ENCODE measurements at regions not wholly inside any gene's neighbourhood (a gene's known extent, or its start where the extent isn't known, plus 50 kb on each side); places are given as distances from the start of the nearest gene placed in this dataset.

DNA sequence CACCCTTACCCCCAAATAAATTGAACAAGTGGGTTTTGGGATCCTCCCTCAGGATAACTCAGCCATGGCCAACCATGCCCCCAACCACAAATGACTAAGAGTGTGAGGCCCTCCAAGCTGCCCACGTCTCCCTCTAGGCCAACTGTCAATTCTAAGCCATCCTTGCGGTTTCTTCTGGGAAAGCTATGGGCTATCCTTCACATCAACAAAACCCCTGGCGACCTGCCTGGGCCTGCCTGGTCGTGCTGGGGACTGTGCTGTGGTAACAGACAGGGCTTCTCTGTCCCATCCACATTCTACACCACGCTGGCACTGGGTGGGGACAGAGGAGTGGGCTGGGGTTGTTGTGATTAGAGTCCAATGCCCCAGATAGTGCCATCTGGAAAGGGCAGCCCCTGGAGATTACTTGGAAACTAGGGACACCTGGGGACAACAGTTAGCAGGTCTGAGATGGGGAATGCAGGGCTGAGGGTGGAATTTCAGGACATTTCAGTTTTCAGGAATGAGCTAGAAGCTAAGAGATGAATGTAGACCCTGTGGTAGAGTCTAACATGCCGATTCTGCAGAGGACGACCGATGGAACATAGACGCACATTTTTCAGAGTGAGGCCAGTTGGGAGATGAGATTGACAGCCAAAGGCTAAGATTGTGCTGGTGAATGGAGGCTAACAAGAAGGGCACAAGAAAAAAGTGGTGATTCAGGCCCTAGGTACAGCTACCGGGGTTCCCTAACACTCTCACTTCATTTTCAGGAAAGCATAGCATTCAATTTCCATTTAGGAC lies 131.9 kb downstream of the RASSF10 start:
- ChIA-PET CTCF (interaction anchor here (1.0 to 1.4 kb wide), 2 partner anchors 130 to 177 kb away, joined by 3 to 5 read pairs; no protein-coding TSS in a partner anchor), POLR2A (no interaction called here)
- H3K27me3 Mint-ChIP-seq (ENCODE audit: low read depth): no peaks in the 10 kb centered on the region; the same call in 1 of the 2 replicates
- no peak for DNase-seq (ENCODE audit: low spot score)
- no peak overlapping the region for H3K4me3 Mint-ChIP-seq
- peaks cover 10% of the 10 kb centered on the region for H3K4me1 Mint-ChIP-seq
- TF ChIP-seq SMAD4 (CRISPR knock-in tag; IDR thresholded peaks at IDR 0.05) (no peak), ELF4 (CRISPR knock-in tag; IDR thresholded peaks at IDR 0.05; ENCODE audit: low read depth) (no peak)
- peaks cover 6% of the 10 kb centered on the region; the same call in 1 of the 2 replicates for H3K9me3 Mint-ChIP-seq
- no peak for ATAC-seq
- no peak overlapping the region for H3K27ac Mint-ChIP-seq
- H3K36me3 Mint-ChIP-seq: no peaks in the 10 kb centered on the region

DNA sequence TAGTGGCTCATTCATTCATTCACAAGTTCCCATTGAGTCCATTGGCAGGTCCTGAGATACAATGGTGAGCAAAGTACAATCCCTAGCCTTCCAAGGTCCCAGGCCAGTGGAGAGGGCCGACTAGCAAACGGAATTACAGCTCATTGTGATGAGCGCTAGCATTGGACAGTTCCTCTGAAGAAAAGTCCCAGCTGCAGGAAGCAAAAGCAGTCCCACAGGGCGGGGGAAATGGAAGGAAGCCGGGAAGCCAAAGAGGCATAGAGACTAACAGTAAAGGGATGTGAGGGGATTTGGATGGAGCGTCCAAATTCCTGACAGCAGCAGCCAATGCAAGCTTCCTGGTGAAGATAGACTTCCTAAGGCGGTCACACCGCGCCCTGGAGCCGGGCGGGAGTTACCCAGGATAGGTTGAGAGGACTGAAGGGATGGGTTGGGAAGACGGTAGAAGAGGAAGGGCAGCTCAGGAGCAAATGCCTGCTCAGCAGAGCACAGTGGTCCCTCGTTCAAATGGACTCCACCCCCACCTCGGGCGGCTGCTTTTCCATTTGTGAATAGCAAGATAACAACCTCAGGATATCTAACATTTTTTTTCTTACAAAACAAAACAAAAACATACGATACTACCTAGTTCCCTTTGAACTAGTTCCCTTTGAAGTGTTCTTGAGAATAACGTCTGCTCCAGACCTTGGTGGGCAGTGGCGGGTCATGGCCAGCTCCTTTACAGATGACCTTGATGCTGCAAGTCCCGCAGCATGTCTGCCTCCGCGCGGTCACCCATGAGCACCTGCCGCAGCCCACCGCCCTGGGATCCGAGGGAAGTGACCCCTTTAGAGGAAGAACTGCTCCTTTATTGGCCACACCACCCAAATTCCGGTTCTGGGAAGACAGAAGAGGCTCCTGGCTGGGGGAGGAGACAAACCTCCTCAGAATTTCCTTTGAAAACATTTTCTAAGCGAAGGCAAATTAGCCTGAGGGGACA lies 132.9 kb downstream of the RASSF10 start:
- no peaks in the 10 kb centered on the region; the same call in 1 of the 2 replicates for H3K27me3 Mint-ChIP-seq (ENCODE audit: low read depth)

GRCh38 chr11:13143486-13144297 lies 133.9 kb upstream of the BMAL1 start:
- Mint-ChIP-seq H3K9me3 (peaks cover 6% of the 10 kb centered on the region; the same call in 1 of the 2 replicates), H3K36me3 (no peaks in the 10 kb centered on the region), H3K27me3 (ENCODE audit: low read depth) (no peaks in the 10 kb centered on the region; the same call in 1 of the 2 replicates), H3K4me1 (0 out of 2 replicates have a peak, but pooled peaks cover 3% of the 10 kb centered on the region), H3K27ac (no peak overlapping the region), H3K4me3 (no peak overlapping the region)
- POLR2A ChIA-PET: no interaction called here
- no peak for ATAC-seq
- CTCF ChIA-PET: interaction anchor here (1.6 kb wide), 1 partner anchor 180 kb away, joined by 6 read pairs; no protein-coding TSS in a partner anchor
- no peak for DNase-seq (ENCODE audit: low spot score)
- TF ChIP-seq, protein P1, sequence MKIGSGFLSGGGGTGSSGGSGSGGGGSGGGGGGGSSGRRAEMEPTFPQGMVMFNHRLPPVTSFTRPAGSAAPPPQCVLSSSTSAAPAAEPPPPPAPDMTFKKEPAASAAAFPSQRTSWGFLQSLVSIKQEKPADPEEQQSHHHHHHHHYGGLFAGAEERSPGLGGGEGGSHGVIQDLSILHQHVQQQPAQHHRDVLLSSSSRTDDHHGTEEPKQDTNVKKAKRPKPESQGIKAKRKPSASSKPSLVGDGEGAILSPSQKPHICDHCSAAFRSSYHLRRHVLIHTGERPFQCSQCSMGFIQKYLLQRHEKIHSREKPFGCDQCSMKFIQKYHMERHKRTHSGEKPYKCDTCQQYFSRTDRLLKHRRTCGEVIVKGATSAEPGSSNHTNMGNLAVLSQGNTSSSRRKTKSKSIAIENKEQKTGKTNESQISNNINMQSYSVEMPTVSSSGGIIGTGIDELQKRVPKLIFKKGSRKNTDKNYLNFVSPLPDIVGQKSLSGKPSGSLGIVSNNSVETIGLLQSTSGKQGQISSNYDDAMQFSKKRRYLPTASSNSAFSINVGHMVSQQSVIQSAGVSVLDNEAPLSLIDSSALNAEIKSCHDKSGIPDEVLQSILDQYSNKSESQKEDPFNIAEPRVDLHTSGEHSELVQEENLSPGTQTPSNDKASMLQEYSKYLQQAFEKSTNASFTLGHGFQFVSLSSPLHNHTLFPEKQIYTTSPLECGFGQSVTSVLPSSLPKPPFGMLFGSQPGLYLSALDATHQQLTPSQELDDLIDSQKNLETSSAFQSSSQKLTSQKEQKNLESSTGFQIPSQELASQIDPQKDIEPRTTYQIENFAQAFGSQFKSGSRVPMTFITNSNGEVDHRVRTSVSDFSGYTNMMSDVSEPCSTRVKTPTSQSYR (CRISPR knock-in tag; IDR thresholded peaks at IDR 0.05): no peak
- TF ChIP-seq ETV6 (CRISPR knock-in tag; IDR thresholded peaks at IDR 0.05): no peak
- no peak for TF ChIP-seq PRDM15 (CRISPR knock-in tag; IDR thresholded peaks at IDR 0.05)
- TF ChIP-seq PRRX2 (CRISPR knock-in tag; IDR thresholded peaks at IDR 0.05): no peak
- no peak for TF ChIP-seq NFYB (CRISPR knock-in tag; conservative IDR thresholded peaks at IDR 0.05; ENCODE audit: low read depth)
- no peak for TF ChIP-seq TEAD4 (CRISPR knock-in tag; IDR thresholded peaks at IDR 0.05)
- no peak for TF ChIP-seq CBFB (CRISPR knock-in tag; IDR thresholded peaks at IDR 0.05; ENCODE audit: low read depth)
- no peak for TF ChIP-seq E2F4 (CRISPR knock-in tag; IDR thresholded peaks at IDR 0.05; ENCODE audit: borderline replicate concordance, low read depth)
- no peak for TF ChIP-seq ATF2 (CRISPR knock-in tag; IDR thresholded peaks at IDR 0.05; ENCODE audit: borderline replicate concordance, low read depth)
- no peak for TF ChIP-seq CDX4 (CRISPR knock-in tag; IDR thresholded peaks at IDR 0.05; ENCODE audit: borderline replicate concordance)
- TF ChIP-seq MYBL2 (CRISPR knock-in tag; IDR thresholded peaks at IDR 0.05): no peak
- TF ChIP-seq OVOL2 (CRISPR knock-in tag; IDR thresholded peaks at IDR 0.05; ENCODE audit: borderline replicate concordance): no peak
- TF ChIP-seq JAZF1 (CRISPR knock-in tag; IDR thresholded peaks at IDR 0.05): no peak

More for the DNA sequence above, 132.9 kb downstream of the RASSF10 start:
- Mint-ChIP-seq H3K4me3 (no peak overlapping the region), H3K36me3 (no peaks in the 10 kb centered on the region), H3K9me3 (peaks cover 6% of the 10 kb centered on the region; the same call in 1 of the 2 replicates), H3K4me1 (0 out of 2 replicates have a peak, but pooled peaks cover 3% of the 10 kb centered on the region), H3K27ac (no peak overlapping the region)
- ATAC-seq: no peak
- no peak for DNase-seq (ENCODE audit: low spot score)
- ChIA-PET POLR2A (no interaction called here), CTCF (interaction anchor here (1.0 to 1.6 kb wide), 4 partner anchors 131 to 193 kb away, joined by 3 to 6 read pairs (median 4); no protein-coding TSS in a partner anchor)
- no peak for TF ChIP-seq RELA (CRISPR knock-in tag; IDR thresholded peaks at IDR 0.05; ENCODE audit: borderline replicate concordance)
- TF ChIP-seq TEAD4 (CRISPR knock-in tag; IDR thresholded peaks at IDR 0.05): no peak
- no peak for TF ChIP-seq OVOL2 (CRISPR knock-in tag; IDR thresholded peaks at IDR 0.05; ENCODE audit: borderline replicate concordance)
